DMS53 treated with DMSO at 0.1 percent for 48 hours (cell line): ENCODE measurements at regions not wholly inside any gene's neighbourhood (a gene's known extent, or its start where the extent isn't known, plus 50 kb on each side); places are given as distances from the start of the nearest gene placed in this dataset.
"Not testable (repeated sequence)": the region's sequence is repeated elsewhere in the genome, so short reads cannot be mapped to it uniquely, and the experiment has no call there.

ENCODE experiments used
- DNase-seq: peaks from one replicate; lab custom pipeline; 2025; ENCODE audit not compliant: unreplicated experiment; lab: John Stamatoyannopoulos, UW

DNA sequence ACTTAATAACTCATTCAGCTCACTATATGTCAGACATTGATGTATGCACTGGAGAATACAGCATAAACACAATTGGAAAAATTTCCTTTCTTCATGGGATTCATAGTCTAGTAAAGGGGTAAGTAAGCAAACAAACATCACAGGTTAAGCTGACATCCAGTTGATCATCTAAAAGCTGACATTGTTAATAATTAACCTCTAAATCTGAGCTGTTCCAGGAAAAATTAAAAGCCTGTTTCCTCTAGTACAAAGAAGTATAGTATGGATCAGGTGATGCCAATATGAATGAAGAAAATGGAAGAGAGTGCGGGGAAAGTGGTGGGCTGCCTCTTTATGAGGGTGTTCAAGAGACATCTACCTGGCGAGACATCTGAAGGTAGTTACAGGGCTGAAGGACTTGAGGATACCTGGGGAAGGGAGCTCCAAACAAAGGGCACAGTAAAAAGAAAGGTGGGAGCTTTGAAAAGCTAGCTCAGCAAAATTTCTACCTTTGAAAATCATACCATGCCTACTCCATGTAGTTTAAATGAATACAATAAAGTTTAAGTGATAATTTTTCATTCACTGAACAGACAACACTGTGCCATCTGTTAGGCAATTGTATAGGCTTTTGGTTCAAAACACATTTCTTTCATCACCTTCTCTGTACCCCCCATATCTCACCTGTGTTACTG lies 619.3 kb downstream of the TRIB2 start:
- DNase-seq, result peak; percentile 61

DNA sequence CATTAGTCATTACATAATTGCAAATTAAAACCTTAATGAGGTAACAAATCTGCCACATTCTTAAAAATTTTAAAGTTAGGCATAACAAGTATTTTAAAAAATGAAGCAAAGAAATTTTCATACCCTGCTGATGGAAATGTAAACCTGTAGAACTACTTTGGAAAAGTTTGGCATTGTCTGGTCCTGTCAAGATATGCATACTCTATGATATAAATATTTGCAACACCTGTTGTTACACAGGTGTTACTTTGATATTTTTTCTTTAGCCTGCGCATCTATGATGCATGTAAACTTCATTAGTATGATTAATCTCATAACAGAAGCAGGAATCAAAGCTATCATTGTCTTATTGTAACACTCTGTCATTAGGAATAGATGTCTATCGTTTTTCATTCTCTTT lies 634.3 kb downstream of the TRIB2 start:
- no peak for DNase-seq

DNA sequence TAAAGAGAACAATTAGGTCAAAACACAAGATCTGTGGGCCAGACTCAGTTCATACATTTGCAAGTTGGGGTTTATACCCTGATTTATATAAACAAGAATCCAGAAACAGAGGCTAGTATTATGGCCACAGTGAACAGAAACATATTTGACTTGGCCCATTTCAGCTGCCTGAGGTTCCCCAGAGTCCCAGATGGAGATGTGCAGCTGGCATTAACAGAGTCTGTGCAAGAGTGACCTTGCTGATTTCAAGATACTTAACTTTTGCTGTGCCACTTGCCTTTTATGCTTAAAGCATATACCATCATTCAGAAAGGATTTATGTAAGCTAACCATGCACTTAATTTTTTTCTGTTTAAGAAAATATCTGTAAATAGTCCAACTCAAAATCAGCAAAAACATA lies 636.3 kb downstream of the TRIB2 start:
- DNase-seq, result no peak

GRCh38 chr2:13354031-13354430 lies 637.3 kb downstream of the TRIB2 start:
- no peak for DNase-seq

- not testable (repeated sequence) for DNase-seq
Observed at GRCh38 chr2:13381928-13382327, 665.2 kb downstream of the TRIB2 start.

DNA sequence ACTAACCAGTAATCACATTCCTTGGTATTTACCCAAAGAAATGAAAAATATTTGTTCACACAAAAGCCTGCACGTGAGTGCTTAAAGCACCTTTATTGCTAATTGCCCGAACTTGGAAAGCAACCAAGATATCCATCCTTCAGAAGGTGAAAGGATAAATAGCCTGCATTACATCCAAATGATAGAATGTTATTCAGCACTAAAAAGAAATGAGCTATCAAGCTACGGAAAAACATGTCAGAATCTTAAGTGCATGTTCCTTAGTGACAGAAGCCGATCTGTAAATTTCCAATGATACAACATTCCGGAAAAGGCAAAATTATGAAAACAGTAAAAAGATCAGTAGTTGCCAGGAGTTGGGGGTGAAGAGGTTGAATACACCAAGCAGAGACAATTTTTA lies 672.4 kb downstream of the TRIB2 start:
- DNase-seq, result not testable (repeated sequence)

DNA sequence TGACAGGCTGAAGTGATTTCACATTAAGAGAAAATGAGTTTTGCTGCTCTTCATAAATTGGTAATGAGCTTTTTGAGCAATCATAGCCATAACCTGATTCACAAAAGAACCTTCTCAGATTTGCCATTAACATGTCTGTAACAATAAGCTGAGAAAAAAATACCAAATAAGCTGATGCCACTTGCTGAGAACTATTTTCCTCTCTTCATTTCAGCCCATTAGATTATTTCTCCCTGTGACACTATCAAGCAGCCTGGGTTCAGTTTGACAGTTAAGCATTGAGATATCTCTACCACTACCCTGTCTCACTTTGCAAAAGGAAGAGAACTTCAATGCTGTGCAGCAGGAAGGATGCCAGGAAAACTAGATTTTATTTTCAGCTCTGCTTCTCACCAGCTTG lies 673.9 kb downstream of the TRIB2 start:
- no peak for DNase-seq

GRCh38 chr2:13401312-13401711 lies 684.6 kb downstream of the TRIB2 start:
- no peak for DNase-seq

DNA sequence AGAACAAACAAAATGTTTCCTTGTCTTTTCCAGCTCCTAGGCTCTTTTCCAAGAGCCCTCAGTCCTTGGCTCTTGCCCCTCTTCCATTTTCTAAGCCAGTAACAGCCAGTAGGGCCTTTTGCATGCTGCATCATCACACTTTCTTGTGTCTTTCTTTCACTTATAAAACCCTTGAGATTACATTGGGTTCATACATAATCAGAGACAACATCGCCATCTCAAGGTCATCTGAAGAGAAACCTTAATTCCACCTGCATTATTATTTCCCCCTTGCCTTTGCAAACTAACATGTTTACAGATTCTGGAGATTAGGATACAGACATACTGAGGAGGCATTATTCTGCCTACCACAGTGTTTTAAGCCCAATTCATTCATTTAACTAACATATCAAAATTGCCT lies 697.3 kb downstream of the TRIB2 start:
- peak; percentile 8 for DNase-seq

GRCh38 chr2:13414897-13415296 lies 698.2 kb downstream of the TRIB2 start:
- no peak for DNase-seq

- no peak for DNase-seq
Observed at GRCh38 chr2:13433954-13434353, 717.2 kb downstream of the TRIB2 start.

GRCh38 chr2:13443554-13444261 lies 727.0 kb downstream of the TRIB2 start:
- not testable (repeated sequence) for DNase-seq

DNA sequence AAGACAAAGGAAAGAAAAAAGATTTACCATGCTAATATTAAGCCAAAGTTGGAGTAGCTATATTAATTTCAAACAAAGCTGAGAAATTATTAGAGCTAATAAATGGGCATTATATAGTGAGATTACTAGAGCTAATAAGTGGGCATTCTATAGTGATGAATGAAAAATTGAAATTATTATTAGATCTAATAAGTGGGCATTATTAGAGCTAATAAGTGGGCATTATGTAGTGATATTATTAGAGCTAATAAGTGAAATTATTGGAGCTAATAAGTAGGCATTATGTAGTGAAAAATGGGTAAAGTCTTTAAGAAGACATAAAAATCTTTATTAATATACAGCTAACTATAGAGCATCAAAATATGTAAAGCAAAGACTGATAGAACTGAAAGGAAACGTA lies 745.7 kb downstream of the TRIB2 start:
- DNase-seq, result no peak

DNA sequence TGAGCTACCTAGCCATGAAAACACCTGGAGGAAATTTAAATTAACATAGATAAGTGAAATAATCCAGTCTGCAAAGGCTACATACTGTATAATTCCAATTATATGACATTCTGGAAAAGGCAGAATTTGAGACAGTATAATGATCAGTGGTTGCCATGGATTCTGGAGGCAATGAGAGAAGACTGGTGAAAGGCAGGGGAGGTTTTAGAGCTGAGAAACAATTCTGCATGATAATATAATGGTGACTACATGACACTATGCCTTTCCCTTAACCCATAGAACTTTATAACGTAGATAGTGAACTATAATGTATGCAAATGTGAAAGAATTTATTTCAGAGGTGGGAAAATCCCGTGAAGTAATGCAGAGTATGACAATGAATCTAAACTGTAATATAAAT lies 749.3 kb downstream of the TRIB2 start:
- DNase-seq, result no peak

GRCh38 chr2:13474538-13474937 lies 757.8 kb downstream of the TRIB2 start:
- no peak for DNase-seq

- DNase-seq, result no peak
Observed at GRCh38 chr2:13480057-13480456, 763.3 kb downstream of the TRIB2 start.

DNA sequence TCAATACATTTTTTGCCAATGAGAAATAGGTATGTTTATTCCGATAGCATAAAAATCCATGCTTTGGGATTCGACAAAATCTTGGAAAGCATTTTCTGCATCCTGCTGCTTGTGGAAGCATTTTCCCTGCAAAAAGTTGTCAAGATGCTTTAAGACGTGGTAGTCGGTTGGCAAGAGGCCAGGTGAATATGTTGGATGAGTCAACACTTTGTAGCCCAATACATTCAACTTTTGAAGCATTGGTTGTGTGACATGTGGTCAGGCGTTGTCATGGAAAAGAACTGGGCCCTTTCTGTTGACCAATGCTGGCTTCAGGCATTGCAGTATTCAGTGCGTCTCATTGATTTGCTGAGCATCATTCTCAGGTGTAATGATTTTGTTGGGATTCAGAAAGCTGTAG lies 764.5 kb downstream of the TRIB2 start:
- no peak for DNase-seq

DNA sequence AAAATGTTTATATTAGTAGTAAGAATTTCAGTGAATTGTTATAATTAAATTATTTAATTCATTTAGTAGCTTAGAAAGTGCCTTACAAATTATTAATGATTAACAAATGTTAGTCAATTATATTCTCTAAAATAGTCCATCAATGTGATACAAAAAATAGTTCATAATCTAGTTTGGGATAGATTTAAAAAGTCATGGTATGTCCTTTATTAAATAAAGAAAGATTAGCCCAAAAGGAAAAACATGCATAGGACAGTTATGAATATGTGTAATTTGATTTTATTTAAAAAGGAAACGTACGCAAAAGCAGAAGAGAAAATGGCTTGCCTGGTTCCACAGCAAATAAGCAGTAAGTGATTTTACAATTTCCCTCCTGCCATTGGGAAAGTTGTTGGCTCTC lies 768.5 kb downstream of the TRIB2 start:
- no peak for DNase-seq

DNA sequence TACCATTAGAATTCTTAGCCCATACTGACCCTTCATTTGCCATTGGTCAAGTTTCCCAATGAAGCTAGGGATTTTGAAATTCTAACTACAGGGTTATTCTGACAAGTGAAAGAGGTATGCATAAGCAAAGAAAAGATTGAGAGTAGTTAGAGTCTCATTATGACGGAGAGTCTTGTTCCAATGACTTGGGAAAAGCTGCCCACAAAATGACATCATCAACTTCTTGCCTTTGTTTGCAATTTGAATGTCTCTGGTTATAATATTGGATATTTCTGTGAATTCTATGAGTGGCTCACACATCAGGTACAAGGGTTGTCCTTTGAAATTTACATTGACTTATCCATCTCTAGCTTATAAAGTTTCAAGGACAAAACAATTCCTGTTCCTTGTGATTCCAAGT lies 772.2 kb downstream of the TRIB2 start:
- no peak for DNase-seq

DNA sequence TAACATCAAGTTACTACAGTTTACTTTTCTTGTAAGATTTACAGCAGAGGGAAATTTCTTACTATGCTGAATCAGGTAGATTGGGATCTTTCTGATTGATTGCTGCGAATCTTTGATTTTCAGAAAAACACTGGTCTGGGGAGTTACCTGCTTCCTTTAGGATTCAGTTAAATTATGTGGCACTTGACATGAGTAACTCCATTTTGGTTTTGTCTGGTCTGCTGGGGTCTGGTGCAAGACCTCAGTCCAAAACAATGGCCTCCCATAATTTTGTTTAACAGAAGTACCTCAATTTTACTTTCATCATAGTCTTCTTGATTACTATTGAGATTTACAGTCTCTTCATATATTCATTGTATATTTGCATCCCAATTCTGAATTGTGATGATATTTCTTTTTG lies 775.5 kb downstream of the TRIB2 start:
- DNase-seq, result no peak

DNA sequence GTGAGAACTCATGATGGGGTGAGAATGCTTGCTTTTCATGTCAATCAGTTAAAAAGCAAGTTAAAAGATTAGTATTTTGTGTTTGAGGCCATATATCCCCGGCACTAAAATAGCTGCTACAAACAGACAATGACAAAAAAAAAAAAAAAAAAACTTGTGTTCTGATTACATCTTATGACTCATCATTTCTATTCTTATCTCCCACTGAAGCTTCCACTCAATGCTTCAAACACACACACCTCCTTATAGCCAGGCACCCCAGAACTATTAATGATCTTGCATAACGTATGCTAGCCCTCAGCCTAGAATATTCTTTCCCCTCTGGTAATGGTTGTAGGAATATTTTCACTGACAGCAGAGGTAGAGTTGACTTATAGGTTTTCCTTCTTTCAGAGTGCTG lies 778.3 kb downstream of the TRIB2 start:
- DNase-seq, result no peak

DNA sequence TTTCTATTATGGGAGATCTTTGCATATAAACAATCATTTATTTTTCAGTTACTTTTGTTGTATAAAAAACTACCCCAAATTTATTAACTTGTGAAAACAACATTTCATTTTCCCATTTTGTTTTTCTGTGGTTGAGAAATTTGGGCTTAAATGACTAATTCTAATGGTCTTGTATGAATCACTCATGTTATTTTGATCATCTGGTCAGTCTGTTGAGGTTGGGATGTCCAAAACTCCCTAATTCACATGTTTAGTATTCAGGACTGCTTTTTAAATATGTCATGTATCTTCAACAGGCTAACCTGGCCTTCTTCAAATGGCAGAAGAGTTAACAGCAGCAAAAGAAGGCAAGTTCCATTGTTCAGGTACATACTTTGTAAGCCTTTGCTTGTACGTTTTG lies 788.1 kb downstream of the TRIB2 start:
- no peak for DNase-seq

DNA sequence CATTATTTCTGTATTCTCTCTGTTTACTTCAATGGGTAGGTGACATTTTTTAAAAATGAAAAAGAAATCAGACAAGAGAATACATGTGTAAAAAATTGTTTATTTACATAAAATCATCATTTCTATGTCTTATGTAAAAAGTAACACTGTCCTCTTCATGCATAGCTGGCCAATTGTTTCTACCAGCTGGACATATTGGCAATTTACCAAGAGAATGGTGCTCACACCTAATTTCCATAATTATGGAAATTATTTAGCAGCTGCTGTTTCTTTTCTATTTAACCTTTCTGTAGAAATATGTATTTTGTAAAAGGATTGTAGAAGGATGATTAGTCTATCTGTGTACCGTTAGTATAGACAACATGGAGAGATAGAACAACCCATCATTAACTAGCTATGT lies 791.9 kb downstream of the TRIB2 start:
- DNase-seq, result no peak
